ENCODE measurements at regions not wholly inside any gene's neighbourhood (a gene's known extent, or its start where the extent isn't known, plus 50 kb on each side); places are given as distances from the start of the nearest gene placed in this dataset.

GRCh38 chr2:234708091-234708683, 211.3 kb upstream of the ARL4C start:
- no peaks in the 10 kb centered on the region for H3K4me1 ChIP-seq
- peak in 1 of 2 donors; percentile 21 for DNase-seq
- H3K4me3 ChIP-seq, result no peak overlapping the region
- no peaks in the 10 kb centered on the region for H3K36me3 ChIP-seq
- TF ChIP-seq, protein P1, sequence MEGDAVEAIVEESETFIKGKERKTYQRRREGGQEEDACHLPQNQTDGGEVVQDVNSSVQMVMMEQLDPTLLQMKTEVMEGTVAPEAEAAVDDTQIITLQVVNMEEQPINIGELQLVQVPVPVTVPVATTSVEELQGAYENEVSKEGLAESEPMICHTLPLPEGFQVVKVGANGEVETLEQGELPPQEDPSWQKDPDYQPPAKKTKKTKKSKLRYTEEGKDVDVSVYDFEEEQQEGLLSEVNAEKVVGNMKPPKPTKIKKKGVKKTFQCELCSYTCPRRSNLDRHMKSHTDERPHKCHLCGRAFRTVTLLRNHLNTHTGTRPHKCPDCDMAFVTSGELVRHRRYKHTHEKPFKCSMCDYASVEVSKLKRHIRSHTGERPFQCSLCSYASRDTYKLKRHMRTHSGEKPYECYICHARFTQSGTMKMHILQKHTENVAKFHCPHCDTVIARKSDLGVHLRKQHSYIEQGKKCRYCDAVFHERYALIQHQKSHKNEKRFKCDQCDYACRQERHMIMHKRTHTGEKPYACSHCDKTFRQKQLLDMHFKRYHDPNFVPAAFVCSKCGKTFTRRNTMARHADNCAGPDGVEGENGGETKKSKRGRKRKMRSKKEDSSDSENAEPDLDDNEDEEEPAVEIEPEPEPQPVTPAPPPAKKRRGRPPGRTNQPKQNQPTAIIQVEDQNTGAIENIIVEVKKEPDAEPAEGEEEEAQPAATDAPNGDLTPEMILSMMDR (IDR thresholded peaks at IDR 0.05 in 4 of 5, conservative IDR thresholded peaks at IDR 0.05 in 1 of 5), result no peak
- TF ChIP-seq POLR2A (IDR thresholded peaks at IDR 0.05), result no peak
- in situ Hi-C loops (cut with MboI; ENCODE audit: low sequenced_read_pairs in 4 of 4) (no loop called here), intact Hi-C loops (cut with DNase I; ENCODE audit: low total_unique reads) (no loop called here)
- no peaks in the 10 kb centered on the region for H3K9me3 ChIP-seq
- H3K27ac ChIP-seq, result no peak overlapping the region
- ATAC-seq, result peak; percentile 58 to 65
- H3K27me3 ChIP-seq, result no peaks in the 10 kb centered on the region

DNA sequence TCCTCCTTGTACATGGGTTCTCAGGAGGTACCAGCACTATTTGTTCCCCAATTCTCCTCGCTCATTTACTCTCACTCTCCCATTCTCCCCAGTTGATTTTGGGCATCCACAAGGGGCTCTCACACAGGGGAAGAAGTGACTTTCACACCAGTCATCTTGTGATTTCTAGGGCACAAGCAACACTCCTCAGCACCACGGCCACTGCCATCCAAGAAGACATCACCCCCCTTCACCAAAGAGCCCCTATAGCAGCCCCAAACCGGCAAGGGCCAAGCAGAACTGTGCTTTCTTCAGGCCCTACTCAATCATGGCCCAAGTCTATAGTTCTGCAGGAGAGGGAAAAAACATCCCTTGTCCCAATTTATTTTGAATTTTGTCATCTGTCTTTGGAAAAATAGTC, 209.2 kb upstream of the ARL4C start:
- Histone ChIP-seq H3K27me3 (no peaks in the 10 kb centered on the region), H3K27ac (no peak overlapping the region), H3K9me3 (no peaks in the 10 kb centered on the region), H3K4me3 (no peak overlapping the region), H3K36me3 (no peaks in the 10 kb centered on the region), H3K4me1 (no peaks in the 10 kb centered on the region)
- in situ Hi-C loops (cut with MboI; ENCODE audit: low sequenced_read_pairs in 4 of 4), result no loop called here
- TF ChIP-seq POLR2A (IDR thresholded peaks at IDR 0.05), result no peak
- TF ChIP-seq, protein P1 (IDR thresholded peaks at IDR 0.05 in 4 of 5, conservative IDR thresholded peaks at IDR 0.05 in 1 of 5), result no peak
- intact Hi-C loops (cut with DNase I; ENCODE audit: low total_unique reads), result no loop called here
- DNase-seq (no peak), ATAC-seq (no peak)

GRCh38 chr2:234705108-234705507, 208.2 kb upstream of the ARL4C start:
- in situ Hi-C loops (cut with MboI; ENCODE audit: low sequenced_read_pairs in 4 of 4) (no loop called here), intact Hi-C loops (cut with DNase I; ENCODE audit: low total_unique reads) (no loop called here)
- Histone ChIP-seq H3K4me3 (no peak overlapping the region), H3K27me3 (no peaks in the 10 kb centered on the region), H3K36me3 (no peaks in the 10 kb centered on the region), H3K4me1 (no peaks in the 10 kb centered on the region), H3K9me3 (no peaks in the 10 kb centered on the region), H3K27ac (no peak overlapping the region)
- no peak for DNase-seq
- no peak for TF ChIP-seq POLR2A (IDR thresholded peaks at IDR 0.05)
- TF ChIP-seq, protein P1 (IDR thresholded peaks at IDR 0.05 in 4 of 5, conservative IDR thresholded peaks at IDR 0.05 in 1 of 5), result no peak
- no peak for ATAC-seq

- Histone ChIP-seq H3K27me3 (no peaks in the 10 kb centered on the region), H3K4me3 (no peak overlapping the region), H3K36me3 (no peaks in the 10 kb centered on the region), H3K9me3 (no peaks in the 10 kb centered on the region), H3K4me1 (no peaks in the 10 kb centered on the region), H3K27ac (no peak overlapping the region)
- TF ChIP-seq, protein P1 (IDR thresholded peaks at IDR 0.05 in 4 of 5, conservative IDR thresholded peaks at IDR 0.05 in 1 of 5), result no peak
- in situ Hi-C loops (cut with MboI; ENCODE audit: low sequenced_read_pairs in 4 of 4) (no loop called here), intact Hi-C loops (cut with DNase I; ENCODE audit: low total_unique reads) (no loop called here)
- DNase-seq (no peak), ATAC-seq (no peak)
Observed at GRCh38 chr2:234703258-234703657, 206.4 kb upstream of the ARL4C start.

DNA sequence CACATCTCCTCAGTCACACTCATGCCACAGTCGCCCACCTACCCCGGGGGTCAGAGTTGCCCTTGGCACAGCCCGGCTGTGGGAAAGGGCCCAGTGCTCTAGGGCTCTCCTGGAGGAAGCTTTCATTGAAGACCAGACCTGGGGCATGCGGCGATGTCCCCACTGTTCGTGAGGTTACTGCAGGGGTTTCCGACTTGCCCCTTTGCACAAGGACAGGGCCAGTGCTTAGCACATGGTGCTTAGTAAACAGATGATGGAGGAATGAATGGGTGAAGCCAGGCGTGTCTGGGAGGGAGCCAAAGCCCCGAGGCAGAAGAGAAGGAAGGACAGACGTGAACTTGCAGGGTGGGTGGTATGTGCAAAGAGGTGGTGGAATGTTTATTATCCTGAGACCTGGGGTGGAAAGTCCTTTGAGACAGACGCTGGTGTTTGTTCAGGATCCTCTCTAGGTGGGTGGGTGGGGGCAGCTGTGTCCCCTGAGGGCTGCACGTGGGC, 205.9 kb upstream of the ARL4C start:
- no peaks in the 10 kb centered on the region for H3K36me3 ChIP-seq
- no peak for ATAC-seq
- in situ Hi-C loops (cut with MboI; ENCODE audit: low sequenced_read_pairs in 4 of 4), result no loop called here
- H3K9me3 ChIP-seq, result no peaks in the 10 kb centered on the region
- H3K4me3 ChIP-seq, result no peak overlapping the region
- H3K27me3 ChIP-seq, result no peaks in the 10 kb centered on the region
- no peaks in the 10 kb centered on the region for H3K4me1 ChIP-seq
- intact Hi-C loops (cut with DNase I; ENCODE audit: low total_unique reads), result no loop called here
- DNase-seq, result no peak
- no peak overlapping the region for H3K27ac ChIP-seq
- TF ChIP-seq POLR2A (IDR thresholded peaks at IDR 0.05), result no peak
- TF ChIP-seq, protein P1 (IDR thresholded peaks at IDR 0.05 in 4 of 5, conservative IDR thresholded peaks at IDR 0.05 in 1 of 5), result no peak
